GM23338 (cell line): ENCODE measurements at regions not wholly inside any gene's neighbourhood (a gene's known extent, or its start where the extent isn't known, plus 50 kb on each side); places are given as distances from the start of the nearest gene placed in this dataset.
A peak's percentile ranks its signal among the peaks of the same experiment; 100 is the strongest.

ENCODE experiments used
- ATAC-seq: fragments of 200-7000 bp; cut with Tn5 transposase; 3 replicates; pipeline ENCODE4 v1.9.1; 2020
- DNase-seq: peaks from one replicate; pipeline ENCODE4 v3.0.0-alpha.2; 2015; ENCODE audit warnings: low spot score
- H2AFZ ChIP-seq: fragments of 200-600 bp; sonication (generic); 2 replicates; pipeline ENCODE4 v1.8.0; 2016; ENCODE audit warnings: antibody characterized with exemption, mild to moderate bottlenecking, moderate library complexity
- H3F3A ChIP-seq: fragments of 200-600 bp; sonication (generic); replicated peaks from 2 replicates; pipeline ENCODE4 v1.8.0; 2017; ENCODE audit warnings: antibody characterized with exemption, mixed run types, low read depth
- H3K27ac ChIP-seq: fragments of 200-600 bp; sonication (generic); 2 replicates; pipeline ENCODE4 v1.6.1; 2016; ENCODE audit warnings: low read depth
- H3K27me3 ChIP-seq: fragments of 200-600 bp; sonication (generic); 2 replicates; pipeline ENCODE4 v1.8.0; 2016; ENCODE audit warnings: mild to moderate bottlenecking, mixed run types, moderate library complexity; ENCODE audit not compliant: insufficient read depth
- H3K36me3 ChIP-seq: fragments of 200-600 bp; sonication (generic); 2 replicates; pipeline ENCODE4 v1.8.0; 2016; ENCODE audit warnings: mild to moderate bottlenecking; ENCODE audit not compliant: insufficient read depth
- H3K4me1 ChIP-seq: fragments of 200-600 bp; sonication (generic); 2 replicates; pipeline ENCODE4 v1.8.0; 2016; ENCODE audit warnings: mild to moderate bottlenecking, moderate library complexity; ENCODE audit not compliant: insufficient read depth
- H3K4me2 ChIP-seq: fragments of 200-600 bp; sonication (generic); 2 replicates; pipeline ENCODE4 v1.7.1; 2017; ENCODE audit warnings: mixed run types
- H3K4me3 ChIP-seq: fragments of 200-600 bp; sonication (generic); 2 replicates; pipeline ENCODE4 v1.6.1; 2016; ENCODE audit warnings: mixed run types
- H3K79me2 ChIP-seq: fragments of 200-600 bp; sonication (generic); replicated peaks from 2 replicates; pipeline ENCODE4 v1.8.0; 2017; ENCODE audit warnings: mild to moderate bottlenecking; ENCODE audit not compliant: insufficient read depth
- H3K9me2 ChIP-seq: fragments of 200-600 bp; sonication (generic); 2 replicates; pipeline ENCODE4 v1.8.0; 2017; ENCODE audit not compliant: insufficient read depth
- H4K20me1 ChIP-seq: fragments of 200-600 bp; sonication (generic); replicated peaks from 2 replicates; pipeline ENCODE4 v1.8.0; 2017; ENCODE audit warnings: mild to moderate bottlenecking; ENCODE audit not compliant: insufficient read depth
- H3K27ac Mint-ChIP-seq: 2 replicates; pipeline ENCODE4 v1.8.0; 2020; ENCODE audit warnings: inconsistent platforms, mild to moderate bottlenecking, moderate library complexity, mixed read lengths
- H3K27me3 Mint-ChIP-seq: 3 replicates; pipeline ENCODE4 v1.8.0; 2022; ENCODE audit warnings: low read depth, mild to moderate bottlenecking, moderate library complexity, mixed read lengths, inconsistent platforms; ENCODE audit not compliant: insufficient read depth, poor library complexity
- H3K36me3 Mint-ChIP-seq: 3 replicates; pipeline ENCODE4 v1.8.0; 2021; ENCODE audit warnings: low read depth, mild to moderate bottlenecking, inconsistent platforms, moderate library complexity, mixed read lengths
- H3K4me1 Mint-ChIP-seq: 3 replicates; pipeline ENCODE4 v1.8.0; 2020; ENCODE audit warnings: mild to moderate bottlenecking, inconsistent platforms, mixed read lengths
- H3K4me3 Mint-ChIP-seq: 3 replicates; pipeline ENCODE4 v1.8.0; 2021; ENCODE audit warnings: moderate library complexity, mild to moderate bottlenecking, inconsistent platforms, mixed read lengths
- H3K9me3 Mint-ChIP-seq: 3 replicates; pipeline ENCODE4 v1.8.0; 2020; ENCODE audit warnings: moderate library complexity, mild to moderate bottlenecking, inconsistent platforms, mixed read lengths
- CTCF ChIP-seq, 2 experiments: fragments of 200-600 bp in 1 of 2; sonication (generic) in 1 of 2; conservative IDR thresholded peaks; 2 replicates each; pipeline versions ENCODE4 v1.5.1 to v1.6.1; 2016 to 2017; ENCODE audit warnings: antibody characterized with exemption in 2 of 2, low read depth in 2 of 2, mild to moderate bottlenecking in 2 of 2, moderate library complexity in 1 of 2
- ETS1 ChIP-seq: IDR thresholded peaks from 2 replicates; pipeline ENCODE4 v1.6.1; 2016; ENCODE audit warnings: antibody characterized with exemption
- NANOG ChIP-seq: IDR thresholded peaks from 2 replicates; pipeline ENCODE4 v1.6.1; 2016; ENCODE audit warnings: antibody characterized with exemption, borderline replicate concordance
- STAT1 ChIP-seq: IDR thresholded peaks from one replicate; pipeline ENCODE4 v1.6.1; 2016; ENCODE audit warnings: antibody characterized with exemption; ENCODE audit not compliant: unreplicated experiment
- ZNF114 ChIP-seq: fragments of 250-450 bp; sonication (Bioruptor Pico); IDR thresholded peaks from 2 replicates; pipeline ENCODE4 v1.5.0; 2020; ENCODE audit warnings: mild to moderate bottlenecking, moderate library complexity
- ZNF331 ChIP-seq: fragments of 250-450 bp; sonication (Bioruptor Pico); IDR thresholded peaks from 2 replicates; pipeline ENCODE4 v1.5.0; 2020; ENCODE audit warnings: low read depth, mild to moderate bottlenecking, moderate library complexity
- ZNF462 ChIP-seq: fragments of 250-450 bp; sonication (Bioruptor Pico); IDR thresholded peaks from 2 replicates; pipeline ENCODE4 v1.5.0; 2020; ENCODE audit warnings: mild to moderate bottlenecking, moderate library complexity

- TF ChIP-seq ZNF462 (CRISPR knock-in tag) = no peak
- no peak for TF ChIP-seq ETS1
- TF ChIP-seq ZNF331 (CRISPR knock-in tag) = no peak
Observed at GRCh38 chr22:27150544-27150941, 493.2 kb downstream of the MIAT start (continued).

GRCh38 chr22:27151407-27151806 lies 494.0 kb downstream of the MIAT start:
- Mint-ChIP-seq H3K4me1 (peaks cover 9% of the 10 kb centered on the region), H3K27me3 (peaks cover 3% of the 10 kb centered on the region), H3K27ac (no peak overlapping the region), H3K9me3 (no peaks in the 10 kb centered on the region), H3K4me3 (no peak overlapping the region), H3K36me3 (no peaks in the 10 kb centered on the region)
- H3F3A ChIP-seq = no peaks in the 10 kb centered on the region
- H4K20me1 ChIP-seq = no peaks in the 10 kb centered on the region
- H3K79me2 ChIP-seq = no peaks in the 10 kb centered on the region
- H3K4me1 ChIP-seq = no peaks in the 10 kb centered on the region
- no peak overlapping the region for H3K4me3 ChIP-seq
- H3K27ac ChIP-seq = no peak overlapping the region
- H3K4me2 ChIP-seq = no peak overlapping the region
- H2AFZ ChIP-seq = no peak overlapping the region
- H3K36me3 ChIP-seq = no peaks in the 10 kb centered on the region
- H3K9me2 ChIP-seq = no peaks in the 10 kb centered on the region
- peak; percentile 77 for ATAC-seq
- no peaks in the 10 kb centered on the region for H3K27me3 ChIP-seq
- peak; percentile 44 for DNase-seq
- TF ChIP-seq CTCF (conservative IDR thresholded peaks at IDR 0.05; ENCODE audit: low read depth in 2 of 2) (peak; percentile 34 to 58; a peak in 3 of 4 replicates), ZNF114 (CRISPR knock-in tag) (no peak), ZNF462 (CRISPR knock-in tag) (no peak), STAT1 (no peak), NANOG (no peak)
